Hepatocyte (in vitro differentiated cells): ENCODE measurements at regions not wholly inside any gene's neighbourhood (a gene's known extent, or its start where the extent isn't known, plus 50 kb on each side); places are given as distances from the start of the nearest gene placed in this dataset.

Source experiments
- DNase-seq: peaks from one replicate; pipeline ENCODE4 v3.0.0-alpha.2; 2016; ENCODE audit warnings: low spot score
- H2AFZ ChIP-seq: fragments of 200-600 bp; sonication (generic); 2 replicates; pipeline ENCODE4 v1.6.0; 2016; ENCODE audit warnings: antibody characterized with exemption, mild to moderate bottlenecking
- H3K27ac ChIP-seq: fragments of 200-600 bp; sonication (generic); 2 replicates; pipeline ENCODE4 v1.5.1; 2016; ENCODE audit warnings: mild to moderate bottlenecking
- H3K27me3 ChIP-seq: fragments of 200-600 bp; sonication (generic); 2 replicates; pipeline ENCODE4 v1.6.1; 2016
- H3K36me3 ChIP-seq: fragments of 200-600 bp; sonication (generic); replicated peaks from 2 replicates; pipeline ENCODE4 v1.5.1; 2016; ENCODE audit warnings: low read depth; ENCODE audit not compliant: insufficient read depth
- H3K4me1 ChIP-seq: fragments of 200-600 bp; sonication (generic); 2 replicates; pipeline ENCODE4 v1.5.1; 2016; ENCODE audit warnings: mild to moderate bottlenecking, moderate library complexity; ENCODE audit not compliant: insufficient read depth
- H3K4me2 ChIP-seq: fragments of 200-600 bp; sonication (generic); 2 replicates; pipeline ENCODE4 v1.6.0; 2016
- H3K4me3 ChIP-seq: fragments of 200-600 bp; sonication (generic); 2 replicates; pipeline ENCODE4 v1.5.1; 2016; ENCODE audit warnings: mild to moderate bottlenecking
- H3K79me2 ChIP-seq: fragments of 200-600 bp; sonication (generic); 2 replicates; pipeline ENCODE4 v1.6.0; 2017; ENCODE audit warnings: mild to moderate bottlenecking
- H3K9me2 ChIP-seq: fragments of 200-600 bp; sonication (generic); replicated peaks from 2 replicates; pipeline ENCODE4 v1.6.0; 2017; ENCODE audit warnings: mild to moderate bottlenecking; ENCODE audit not compliant: insufficient read depth
- H3K9me3 ChIP-seq: fragments of 200-600 bp; sonication (generic); 2 replicates; pipeline ENCODE4 v1.5.1; 2016; ENCODE audit warnings: low read depth, mild to moderate bottlenecking
- H4K20me1 ChIP-seq: fragments of 200-600 bp; sonication (generic); 2 replicates; pipeline ENCODE4 v1.6.0; 2016; ENCODE audit warnings: mild to moderate bottlenecking; ENCODE audit not compliant: insufficient read depth, poor library complexity, severe bottlenecking
- CTCF ChIP-seq: fragments of 200-600 bp; sonication (generic); IDR thresholded peaks from 2 replicates; pipeline ENCODE4 v1.5.1; 2016; ENCODE audit warnings: antibody characterized with exemption, mild to moderate bottlenecking; ENCODE audit not compliant: poor library complexity
- EZH2 ChIP-seq: fragments of 200-600 bp; sonication (generic); IDR thresholded peaks from 2 replicates; pipeline ENCODE4 v1.6.1; 2016; ENCODE audit warnings: antibody characterized with exemption, mild to moderate bottlenecking, borderline replicate concordance
- EZH2phosphoT487 ChIP-seq: fragments of 200-600 bp; sonication (generic); IDR thresholded peaks from one replicate; pipeline ENCODE4 v1.6.1; 2018; ENCODE audit warnings: antibody characterized with exemption, mild to moderate bottlenecking, low read depth, moderate library complexity; ENCODE audit not compliant: unreplicated experiment, severe bottlenecking
- WGBS: methylation state at CpG from one replicate; pipeline ENCODE4 v1.1.6; 2016; ENCODE audit warnings: low lambda C conversion rate; ENCODE audit errors: missing lambda C conversion rate; 5-methylcytosine and 5-hydroxymethylcytosine counted together

GRCh38 chr9:120198027-120198426 lies 381.9 kb downstream of the CDK5RAP2 start:
- H3K9me2 ChIP-seq, result no peaks in the 10 kb centered on the region
- 83% methylated on average over 3 of the region's 3 CpGs for WGBS
- no peaks in the 10 kb centered on the region for H3K79me2 ChIP-seq

GRCh38 chr9:120197605-120198004 lies 382.4 kb downstream of the CDK5RAP2 start:
- Histone ChIP-seq H3K9me2 (no peaks in the 10 kb centered on the region), H3K9me3 (no peaks in the 10 kb centered on the region), H3K4me1 (no peaks in the 10 kb centered on the region), H4K20me1 (no peaks in the 10 kb centered on the region), H2AFZ (no peak overlapping the region), H3K4me2 (no peak overlapping the region), H3K79me2 (no peaks in the 10 kb centered on the region), H3K27ac (no peak overlapping the region), H3K27me3 (no peaks in the 10 kb centered on the region), H3K4me3 (no peak overlapping the region), H3K36me3 (no peaks in the 10 kb centered on the region)
- TF ChIP-seq EZH2phosphoT487 (no peak), CTCF (no peak), EZH2 (no peak)
- 66% methylated on average over 12 of the region's 12 CpGs for WGBS
- no peak for DNase-seq

More at GRCh38 chr9:120198027-120198426, 381.9 kb downstream of the CDK5RAP2 start:
- H3K4me1 ChIP-seq, result no peaks in the 10 kb centered on the region
- no peak overlapping the region for H2AFZ ChIP-seq
- no peak overlapping the region for H3K4me2 ChIP-seq
- no peaks in the 10 kb centered on the region for H3K9me3 ChIP-seq
- H3K36me3 ChIP-seq, result no peaks in the 10 kb centered on the region
- TF ChIP-seq CTCF (no peak), EZH2 (no peak), EZH2phosphoT487 (no peak)
- H3K4me3 ChIP-seq, result no peak overlapping the region
- H3K27me3 ChIP-seq, result no peaks in the 10 kb centered on the region
- H3K27ac ChIP-seq, result no peak overlapping the region
- no peaks in the 10 kb centered on the region for H4K20me1 ChIP-seq
- no peak for DNase-seq

GRCh38 chr9:120191141-120191540 lies 388.8 kb downstream of the CDK5RAP2 start:
- WGBS, result 70% methylated on average over 3 of the region's 3 CpGs
- Histone ChIP-seq H3K79me2 (no peaks in the 10 kb centered on the region), H3K9me2 (no peaks in the 10 kb centered on the region), H2AFZ (no peak overlapping the region), H4K20me1 (no peaks in the 10 kb centered on the region), H3K27ac (no peak overlapping the region), H3K27me3 (no peaks in the 10 kb centered on the region), H3K9me3 (no peaks in the 10 kb centered on the region), H3K4me3 (no peak overlapping the region), H3K4me2 (no peak overlapping the region), H3K4me1 (no peaks in the 10 kb centered on the region), H3K36me3 (no peaks in the 10 kb centered on the region)
- no peak for DNase-seq
- TF ChIP-seq EZH2 (no peak), EZH2phosphoT487 (no peak), CTCF (no peak)

GRCh38 chr9:120187758-120188157 lies 392.2 kb downstream of the CDK5RAP2 start:
- Histone ChIP-seq H3K36me3 (no peaks in the 10 kb centered on the region), H3K9me3 (no peaks in the 10 kb centered on the region), H3K4me1 (no peaks in the 10 kb centered on the region), H3K27ac (no peak overlapping the region), H3K4me2 (no peak overlapping the region), H2AFZ (no peak overlapping the region), H3K9me2 (no peaks in the 10 kb centered on the region), H4K20me1 (no peaks in the 10 kb centered on the region), H3K27me3 (no peaks in the 10 kb centered on the region), H3K4me3 (no peak overlapping the region), H3K79me2 (no peaks in the 10 kb centered on the region)
- DNase-seq, result no peak
- WGBS, result 76% methylated on average over 8 of the region's 8 CpGs
- TF ChIP-seq EZH2phosphoT487, result no peak
- no peak for TF ChIP-seq EZH2
- no peak for TF ChIP-seq CTCF
